H9 (cell line): ENCODE measurements at regions not wholly inside any gene's neighbourhood (a gene's known extent, or its start where the extent isn't known, plus 50 kb on each side); places are given as distances from the start of the nearest gene placed in this dataset.

ENCODE experiments used
- DNase-seq: peaks from one replicate; pipeline ENCODE4 v3.0.0-alpha.2; 2017
- H2AFZ ChIP-seq: one replicate; pipeline ENCODE4 v1.6.1; 2013; ENCODE audit warnings: mild to moderate bottlenecking, low read length, control low read depth, moderate library complexity
- H2AK5ac ChIP-seq: 2 replicates; pipeline ENCODE4 v1.6.1; 2013; ENCODE audit warnings: low read length, control low read depth, mixed read lengths; ENCODE audit not compliant: insufficient read length
- H2BK120ac ChIP-seq: one replicate; pipeline ENCODE4 v1.6.1; 2013; ENCODE audit warnings: low read depth, mild to moderate bottlenecking, low read length, control low read depth, inconsistent platforms; ENCODE audit not compliant: poor library complexity, severe bottlenecking
- H2BK12ac ChIP-seq: 2 replicates; pipeline ENCODE4 v1.6.1; 2013; ENCODE audit warnings: low read length, control low read depth, mixed read lengths, low read depth; ENCODE audit not compliant: insufficient read length
- H2BK15ac ChIP-seq: 2 replicates; pipeline ENCODE4 v1.6.1; 2013; ENCODE audit warnings: low read depth, low read length, control low read depth
- H2BK20ac ChIP-seq: one replicate; pipeline ENCODE4 v1.6.1; 2013; ENCODE audit warnings: low read depth, mild to moderate bottlenecking, low read length, control low read depth, inconsistent platforms; ENCODE audit not compliant: poor library complexity, severe bottlenecking
- H2BK5ac ChIP-seq: 2 replicates; pipeline ENCODE4 v1.6.1; 2013; ENCODE audit warnings: low read length, control low read depth, mixed read lengths; ENCODE audit not compliant: insufficient read length
- H3K14ac ChIP-seq: 2 replicates; pipeline ENCODE4 v1.6.1; 2013; ENCODE audit warnings: low read length, control low read depth; ENCODE audit not compliant: insufficient read depth
- H3K18ac ChIP-seq: 2 replicates; pipeline ENCODE4 v1.6.1; 2013; ENCODE audit warnings: low read depth, mild to moderate bottlenecking, mixed read lengths, low read length, control low read depth; ENCODE audit not compliant: insufficient read length
- H3K23ac ChIP-seq: 2 replicates; pipeline ENCODE4 v1.6.1; 2013; ENCODE audit warnings: low read length, control low read depth, mixed read lengths, low read depth; ENCODE audit not compliant: insufficient read length
- H3K23me2 ChIP-seq: 2 replicates; pipeline ENCODE4 v1.6.1; 2013; ENCODE audit warnings: low read depth, mild to moderate bottlenecking, mixed read lengths, low read length, control low read depth; ENCODE audit not compliant: insufficient read length, poor library complexity, severe bottlenecking
- H3K27ac ChIP-seq: 2 replicates; pipeline ENCODE4 v1.5.1; 2013; ENCODE audit warnings: low read length, control low read depth, mixed read lengths, low read depth; ENCODE audit not compliant: insufficient read length
- H3K27me3 ChIP-seq: 2 replicates; pipeline ENCODE4 v1.6.1; 2013; ENCODE audit warnings: low read length, control low read depth, inconsistent platforms; ENCODE audit not compliant: insufficient read depth
- H3K4ac ChIP-seq: 2 replicates; pipeline ENCODE4 v1.6.1; 2013; ENCODE audit warnings: low read depth, mild to moderate bottlenecking, control low read depth, inconsistent platforms, low read length, moderate library complexity
- H3K4me1 ChIP-seq: 2 replicates; pipeline ENCODE4 v1.6.1; 2013; ENCODE audit warnings: low read length, control low read depth, inconsistent platforms; ENCODE audit not compliant: insufficient read depth
- H3K4me2 ChIP-seq: 2 replicates; pipeline ENCODE4 v1.6.1; 2013; ENCODE audit warnings: low read length, control low read depth, mixed read lengths; ENCODE audit not compliant: insufficient read length, insufficient read depth
- H3K56ac ChIP-seq: 2 replicates; pipeline ENCODE4 v1.6.1; 2013; ENCODE audit warnings: low read depth, mild to moderate bottlenecking, mixed read lengths, low read length, control low read depth; ENCODE audit not compliant: insufficient read length
- H3K79me1 ChIP-seq: 2 replicates; pipeline ENCODE4 v1.6.1; 2013; ENCODE audit warnings: low read depth, mild to moderate bottlenecking, moderate library complexity, low read length, control low read depth, inconsistent platforms; ENCODE audit not compliant: insufficient read depth, poor library complexity, severe bottlenecking
- H3K79me2 ChIP-seq: 2 replicates; pipeline ENCODE4 v1.6.1; 2013; ENCODE audit warnings: low read length, control low read depth, inconsistent platforms; ENCODE audit not compliant: insufficient read depth
- H3K9ac ChIP-seq: 2 replicates; pipeline ENCODE4 v1.6.1; 2013; ENCODE audit warnings: low read length, control low read depth, mixed read lengths; ENCODE audit not compliant: insufficient read length; ENCODE audit errors: extremely low read depth
- H3K9me3 ChIP-seq: one replicate; pipeline ENCODE4 v1.6.1; 2013; ENCODE audit warnings: low read depth, low read length, inconsistent platforms; ENCODE audit not compliant: control insufficient read depth
- H3T11ph ChIP-seq: one replicate; pipeline ENCODE4 v1.6.1; 2013; ENCODE audit warnings: mild to moderate bottlenecking, low read length, control low read depth, inconsistent platforms
- H4K20me1 ChIP-seq: one replicate; pipeline ENCODE4 v1.6.1; 2013; ENCODE audit not compliant: control insufficient read depth, insufficient read length, insufficient read depth
- H4K5ac ChIP-seq: 2 replicates; pipeline ENCODE4 v1.6.1; 2013; ENCODE audit warnings: low read depth, mild to moderate bottlenecking, mixed read lengths, low read length, control low read depth; ENCODE audit not compliant: insufficient read length
- H4K8ac ChIP-seq: replicated peaks from 2 replicates; pipeline ENCODE4 v1.6.1; 2013; ENCODE audit warnings: low read length, control low read depth, mixed read lengths, low read depth; ENCODE audit not compliant: insufficient read length
- H4K91ac ChIP-seq: 2 replicates; pipeline ENCODE4 v1.6.1; 2013; ENCODE audit warnings: low read depth, mild to moderate bottlenecking, moderate library complexity, mixed read lengths, low read length, control low read depth; ENCODE audit not compliant: insufficient read length
- H3K27ac Mint-ChIP-seq, 3 experiments: 2 replicates in 2 of 3; 3 replicates in 1 of 3; pipeline ENCODE4 v1.8.0; 2020 to 2021; ENCODE audit warnings: mixed read lengths in 3 of 3, mild to moderate bottlenecking in 1 of 3, moderate library complexity in 1 of 3
- H3K27me3 Mint-ChIP-seq: 2 replicates; pipeline ENCODE4 v1.8.0; 2021; ENCODE audit warnings: low read depth, mild to moderate bottlenecking, moderate library complexity, mixed read lengths
- H3K36me3 Mint-ChIP-seq, 3 experiments: 2 replicates in 2 of 3; 3 replicates in 1 of 3; pipeline ENCODE4 v1.8.0; 2020 to 2021; ENCODE audit warnings: low read depth in 3 of 3, mixed read lengths in 3 of 3; ENCODE audit not compliant: insufficient read depth in 1 of 3
- H3K4me1 Mint-ChIP-seq, 2 experiments: 2 replicates each; pipeline ENCODE4 v1.8.0; 2020; ENCODE audit warnings: mixed read lengths in 2 of 2
- H3K4me3 Mint-ChIP-seq, 2 experiments: 2 replicates in 1 of 2; 3 replicates in 1 of 2; pipeline ENCODE4 v1.8.0; 2020 to 2021; ENCODE audit warnings: mild to moderate bottlenecking in 2 of 2, mixed read lengths in 2 of 2, moderate library complexity in 1 of 2
- H3K9me3 Mint-ChIP-seq, 2 experiments: 2 replicates in 1 of 2; 3 replicates in 1 of 2; pipeline ENCODE4 v1.8.0; 2020; ENCODE audit warnings: mild to moderate bottlenecking in 2 of 2, mixed read lengths in 2 of 2, moderate library complexity in 1 of 2
- CTCF ChIP-seq: fragments of 200-600 bp; sonication (generic); conservative IDR thresholded peaks from 3 replicates; pipeline ENCODE4 v1.8.0; 2021; ENCODE audit warnings: antibody characterized with exemption, mild to moderate bottlenecking
- WGBS: extraction: QIAGEN DNeasy Blood & Tissue Kit; methylation state at CpG from one replicate; pipeline ENCODE4 v1.1.7; 2013; ENCODE audit warnings: missing lambda C conversion rate, low lambda C conversion rate, mixed read lengths; ENCODE audit not compliant: insufficient read length; ENCODE audit errors: extremely low coverage; 5-methylcytosine and 5-hydroxymethylcytosine counted together

- Histone ChIP-seq H4K8ac (no peak overlapping the region), H2AK5ac (no peak overlapping the region), H3K9ac (no peak overlapping the region), H3K4ac (no peak overlapping the region), H2AFZ (no peak overlapping the region), H4K5ac (no peak overlapping the region), H3K27me3 (no peaks in the 10 kb centered on the region), H2BK20ac (no peak overlapping the region), H3K56ac (no peak overlapping the region), H3K4me2 (no peak overlapping the region), H3K9me3 (no peaks in the 10 kb centered on the region), H4K20me1 (no peaks in the 10 kb centered on the region), H3K4me1 (peaks cover 16% of the 10 kb centered on the region), H2BK12ac (no peak overlapping the region), H3K18ac (no peak overlapping the region), H3K23ac (no peak overlapping the region), H2BK5ac (no peak overlapping the region), H2BK15ac (no peak overlapping the region), H3K14ac (no peak overlapping the region), H3K27ac (no peak overlapping the region), H2BK120ac (no peak overlapping the region), H4K91ac (no peak overlapping the region), H3K79me2 (no peaks in the 10 kb centered on the region), H3K79me1 (no peaks in the 10 kb centered on the region), H3K23me2 (no peaks in the 10 kb centered on the region), H3T11ph (no peak overlapping the region)
- Mint-ChIP-seq H3K9me3 (no peaks in the 10 kb centered on the region; a peak in 2 of 5 replicates), H3K27me3 (no peaks in the 10 kb centered on the region; the same call in none of the 2 replicates), H3K4me1 (peaks cover 35 to 39% of the 10 kb centered on the region in 2 experiments), H3K36me3 (no peaks in the 10 kb centered on the region; a peak in 1 of 7 replicates), H3K4me3 (no peak overlapping the region), H3K27ac (no peak overlapping the region)
- no peak for TF ChIP-seq CTCF
- WGBS, result no CpG with 5 or more reads among the region's 9 CpGs
- DNase-seq, result no peak
Observed at GRCh38 chr10:110355922-110356627, 51.4 kb upstream of the SMNDC1 start.
